ENCODE measurements at regions not wholly inside any gene's neighbourhood (a gene's known extent, or its start where the extent isn't known, plus 50 kb on each side); places are given as distances from the start of the nearest gene placed in this dataset.

GRCh38 chr17:77458202-77459017, 317.6 kb downstream of the SEC14L1 start:
- DNase-seq (ENCODE audit: low read depth) = no peak

DNA sequence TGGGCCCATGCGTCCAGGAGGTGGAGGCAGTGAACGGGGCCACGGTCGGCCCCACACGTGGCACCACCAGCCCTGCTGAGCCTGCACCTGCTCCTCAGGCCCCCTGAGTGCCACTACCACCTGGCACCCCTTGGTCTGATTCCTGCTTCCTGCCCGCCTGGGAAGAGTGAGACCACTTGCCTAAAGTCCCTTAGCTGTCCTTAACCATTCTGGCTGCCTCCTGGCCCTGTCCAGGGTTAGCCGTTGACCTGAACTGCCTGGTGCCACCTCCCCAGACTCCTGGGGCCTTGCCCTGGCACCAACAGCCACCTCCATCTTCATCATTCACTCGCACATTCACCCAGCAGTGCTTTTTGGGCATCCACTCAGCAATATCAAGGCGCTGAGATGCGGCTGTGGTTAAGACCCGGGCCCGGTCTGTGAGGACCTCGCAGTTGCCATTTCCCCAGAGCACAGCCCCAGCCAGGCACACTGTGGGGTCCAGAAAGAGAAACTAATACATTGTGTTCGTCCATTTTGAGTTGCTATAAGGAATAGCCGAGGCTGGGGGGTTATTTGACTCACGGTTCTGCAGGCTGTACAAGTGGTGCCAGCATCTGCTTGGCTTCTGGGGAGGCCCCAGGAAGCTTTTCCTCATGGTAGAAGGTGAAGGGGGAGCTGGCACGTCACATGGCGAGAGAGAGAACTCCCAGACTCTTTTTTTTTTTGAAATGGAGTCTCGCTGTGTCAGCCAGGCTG, 318.4 kb downstream of the SEC14L1 start:
- no peak for DNase-seq (ENCODE audit: low read depth)

- no peak for DNase-seq (ENCODE audit: low read depth)
These were observed 319.8 kb downstream of the SEC14L1 start for GRCh38 chr17:77460514-77461046.

DNA sequence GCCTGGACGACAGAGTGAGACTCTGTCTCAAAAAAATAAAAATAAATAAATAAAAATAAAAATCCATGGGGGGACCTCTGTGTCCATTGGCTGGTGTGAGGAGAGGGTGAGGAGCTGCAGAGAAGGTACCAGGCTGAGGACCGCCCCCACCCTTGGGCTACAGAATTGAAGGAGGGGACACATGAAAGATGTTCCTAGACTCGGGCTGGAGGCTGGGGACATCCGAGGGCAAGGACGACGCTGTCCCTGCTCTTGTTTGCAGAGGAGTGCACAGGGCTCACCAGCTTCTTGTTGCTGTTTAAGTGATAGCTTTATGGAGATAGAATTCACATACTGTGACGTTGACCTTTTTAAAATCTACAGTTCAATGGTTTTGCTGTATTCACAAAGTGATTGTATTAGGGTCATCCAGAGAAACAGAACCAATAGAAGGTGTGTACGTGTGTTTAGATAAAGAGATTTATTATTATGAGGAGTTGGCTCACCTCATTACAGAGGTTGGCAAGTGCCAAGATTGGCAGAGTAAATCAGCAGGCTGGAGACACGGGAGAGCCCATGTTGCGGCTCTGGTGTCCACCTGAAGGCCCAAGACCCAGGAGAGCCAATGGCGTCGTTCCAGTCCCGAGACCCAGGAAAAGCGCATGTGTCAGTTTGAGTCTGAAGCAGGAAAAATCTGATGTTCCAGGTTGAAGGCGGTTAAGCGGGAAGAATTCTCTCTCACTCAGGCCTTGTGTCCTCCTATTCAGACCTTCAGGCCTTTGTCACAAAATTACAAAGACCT, 320.7 kb downstream of the SEC14L1 start:
- DNase-seq (ENCODE audit: low read depth) = no peak

DNA sequence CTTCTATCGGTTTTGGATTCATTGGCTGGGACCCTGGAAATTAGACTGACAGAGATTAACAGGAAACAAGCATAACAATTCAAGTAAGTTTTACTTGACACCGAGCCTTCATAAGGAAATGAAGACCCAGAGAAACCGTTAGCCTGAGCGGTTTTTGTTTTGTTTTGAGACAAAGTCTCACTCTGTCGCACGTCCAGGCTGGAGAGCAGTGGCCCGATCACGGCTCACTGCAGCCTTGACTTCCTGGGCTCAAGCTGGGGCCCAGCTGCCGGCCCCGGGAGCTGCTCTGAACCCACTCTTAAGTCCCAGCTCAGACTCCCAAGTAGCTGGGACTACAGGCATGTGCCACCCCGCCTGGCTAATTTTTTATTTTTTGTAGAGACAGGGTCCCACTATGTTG, 321.3 kb downstream of the SEC14L1 start:
- DNase-seq (ENCODE audit: low read depth) = no peak

GRCh38 chr17:77462553-77463497, 322.1 kb downstream of the SEC14L1 start:
- DNase-seq (ENCODE audit: low read depth) = no peak

DNA sequence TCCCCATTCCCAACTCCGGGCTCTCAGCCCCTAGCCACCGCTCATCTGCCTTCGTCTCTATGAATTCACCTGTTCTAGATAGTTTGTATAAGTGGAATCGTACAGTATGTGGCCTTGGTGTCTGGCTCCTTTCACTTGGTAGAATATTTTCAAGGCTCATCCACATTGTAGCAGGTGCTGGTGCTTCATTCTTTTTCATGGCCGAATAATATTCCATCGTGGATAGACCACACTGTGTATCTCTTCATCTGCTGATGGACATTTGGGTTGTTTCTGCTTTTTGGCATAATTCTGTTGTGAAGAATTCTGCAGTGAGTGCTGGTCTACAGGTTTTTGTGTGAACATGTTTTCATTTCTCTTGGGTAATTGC, 324.2 kb downstream of the SEC14L1 start:
- DNase-seq (ENCODE audit: low read depth) = no peak

GRCh38 chr17:77465358-77466041, 324.7 kb downstream of the SEC14L1 start:
- no peak for DNase-seq (ENCODE audit: low read depth)

- DNase-seq (ENCODE audit: low read depth) = no peak
These were observed 325.4 kb downstream of the SEC14L1 start for GRCh38 chr17:77466140-77466539.

DNA sequence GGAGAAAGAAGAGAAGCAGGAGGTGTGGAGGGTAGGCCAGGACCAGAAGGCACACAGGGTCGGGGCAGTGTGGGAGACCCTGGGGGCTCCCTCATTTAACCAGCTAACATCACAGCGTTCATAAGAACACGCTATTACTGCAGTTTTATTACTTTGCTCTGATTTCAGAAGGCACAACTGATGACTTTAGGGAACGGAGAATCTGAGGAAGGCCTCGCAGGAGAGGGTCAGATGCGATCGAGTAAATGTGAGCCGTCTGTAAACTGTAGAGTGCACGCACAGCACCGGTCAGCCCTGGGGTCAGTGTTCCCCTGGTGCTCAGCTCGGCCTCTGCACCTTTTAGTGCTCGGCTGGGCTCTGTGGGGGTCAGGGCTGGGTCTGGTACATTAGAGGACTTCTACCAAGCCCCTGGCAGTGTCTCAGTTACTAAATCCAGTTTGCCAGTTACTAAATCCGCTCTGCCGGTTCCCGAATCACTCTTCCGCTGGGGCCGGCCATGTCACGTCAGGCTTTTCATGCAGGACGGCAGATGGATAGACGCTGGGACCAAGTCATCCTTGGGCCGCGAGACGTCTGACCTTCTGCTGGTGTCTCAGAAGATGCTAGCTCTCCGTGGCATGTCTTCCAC, 325.9 kb downstream of the SEC14L1 start:
- DNase-seq (ENCODE audit: low read depth) = no peak

DNA sequence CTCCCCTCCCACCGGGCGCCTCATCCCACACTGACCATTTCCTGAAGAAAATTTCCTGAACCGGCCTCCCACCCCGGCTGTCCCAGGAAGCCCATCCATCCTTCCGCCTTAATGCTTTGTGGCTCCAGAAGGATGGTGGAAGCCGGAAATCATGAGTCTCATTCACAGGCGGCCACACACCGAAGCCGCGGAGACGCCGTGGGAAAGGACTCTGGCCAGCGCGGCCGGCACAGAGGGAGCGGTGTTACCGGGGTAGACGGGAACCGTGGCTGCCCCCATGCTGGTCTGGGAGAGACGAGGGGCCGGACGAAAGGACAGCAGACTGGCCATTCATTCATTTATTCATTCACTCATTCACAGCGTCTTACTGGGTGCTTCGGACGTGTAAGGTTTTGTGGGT, 326.8 kb downstream of the SEC14L1 start:
- DNase-seq (ENCODE audit: low read depth) = no peak

DNA sequence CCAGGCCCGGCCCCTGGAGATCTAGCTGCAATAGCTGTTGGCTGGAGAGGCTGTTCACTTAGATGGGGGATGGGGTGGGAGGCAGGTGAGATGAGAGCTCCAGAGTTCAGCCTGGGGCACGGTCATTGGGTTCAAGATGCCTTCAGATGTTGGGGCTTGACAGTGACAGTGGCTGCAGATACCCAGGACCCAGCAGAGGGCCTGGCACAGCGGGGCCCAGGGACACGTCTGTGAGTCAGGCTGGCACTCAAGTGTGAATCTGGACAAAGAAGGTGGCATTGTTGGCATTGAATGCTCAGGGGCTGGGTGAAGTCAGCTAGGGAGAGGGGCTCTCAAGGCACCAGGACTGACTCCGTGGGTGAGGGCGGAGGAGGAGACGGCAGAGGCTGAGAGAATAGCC, 328.1 kb downstream of the SEC14L1 start:
- no peak for DNase-seq (ENCODE audit: low read depth)

DNA sequence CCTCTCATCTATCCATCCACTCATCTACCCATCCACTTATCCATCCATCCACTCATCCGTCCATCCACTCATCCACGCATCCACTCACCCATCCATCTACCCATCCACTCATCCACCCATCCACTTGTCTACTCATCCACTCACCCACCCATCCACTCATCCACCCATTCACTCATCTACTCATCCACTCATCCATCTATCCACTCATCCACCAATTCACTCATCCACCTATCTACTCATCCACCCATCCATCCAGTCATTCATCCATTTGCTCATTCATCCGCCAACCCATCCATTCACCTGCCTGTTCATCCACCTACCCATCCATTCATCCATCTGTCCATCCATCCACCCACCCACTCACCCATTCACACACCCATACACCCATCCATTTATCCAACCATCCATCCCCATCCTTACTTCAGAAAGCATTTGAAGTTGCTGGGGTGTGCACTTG, 329.6 kb downstream of the SEC14L1 start:
- DNase-seq (ENCODE audit: low read depth) = no peak

GRCh38 chr17:77470800-77471733, 330.3 kb downstream of the SEC14L1 start:
- DNase-seq (ENCODE audit: low read depth) = no peak

GRCh38 chr17:77471984-77472461, 331.3 kb downstream of the SEC14L1 start:
- no peak for DNase-seq (ENCODE audit: low read depth)

DNA sequence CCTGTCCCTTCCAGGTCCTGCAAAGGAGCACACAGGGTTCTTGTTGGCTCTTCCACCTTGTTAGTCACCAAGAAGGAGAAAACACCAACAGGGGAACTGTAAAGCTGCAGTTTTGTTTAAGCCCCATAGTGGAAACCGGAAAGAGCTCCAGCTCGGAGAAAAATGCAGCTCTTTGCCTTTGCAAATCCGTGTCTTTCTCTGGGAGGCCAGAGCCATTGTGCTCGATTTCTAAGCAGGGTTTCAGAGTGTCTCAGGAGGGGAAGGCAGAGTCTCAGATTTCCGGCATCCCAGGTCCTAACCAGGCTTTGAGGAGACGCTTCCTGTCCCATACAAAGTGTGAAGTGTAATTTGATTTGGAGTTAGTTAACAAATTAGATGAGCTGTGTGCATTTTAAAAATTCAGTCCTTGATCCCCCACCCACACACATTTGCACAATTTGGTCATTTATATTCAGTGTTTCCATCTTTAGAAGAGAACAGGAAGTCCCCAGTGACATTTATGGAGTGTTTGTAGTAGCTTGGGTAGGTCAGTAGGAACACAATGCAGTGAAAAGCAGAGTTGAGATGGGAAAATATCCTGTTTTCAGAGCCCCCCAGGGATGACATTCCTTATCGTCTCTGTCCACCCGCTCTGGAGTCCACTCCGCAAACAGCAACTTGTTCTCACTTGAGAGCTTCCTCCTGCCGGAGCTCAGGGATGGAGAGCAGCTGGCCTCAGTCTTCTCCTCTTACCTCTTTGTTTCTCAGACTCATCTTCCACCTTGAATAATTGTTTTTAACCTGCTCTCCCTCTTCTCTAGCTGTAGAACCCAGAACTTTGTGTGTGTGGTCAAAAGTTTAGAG, 331.9 kb downstream of the SEC14L1 start:
- no peak for DNase-seq (ENCODE audit: low read depth)

DNA sequence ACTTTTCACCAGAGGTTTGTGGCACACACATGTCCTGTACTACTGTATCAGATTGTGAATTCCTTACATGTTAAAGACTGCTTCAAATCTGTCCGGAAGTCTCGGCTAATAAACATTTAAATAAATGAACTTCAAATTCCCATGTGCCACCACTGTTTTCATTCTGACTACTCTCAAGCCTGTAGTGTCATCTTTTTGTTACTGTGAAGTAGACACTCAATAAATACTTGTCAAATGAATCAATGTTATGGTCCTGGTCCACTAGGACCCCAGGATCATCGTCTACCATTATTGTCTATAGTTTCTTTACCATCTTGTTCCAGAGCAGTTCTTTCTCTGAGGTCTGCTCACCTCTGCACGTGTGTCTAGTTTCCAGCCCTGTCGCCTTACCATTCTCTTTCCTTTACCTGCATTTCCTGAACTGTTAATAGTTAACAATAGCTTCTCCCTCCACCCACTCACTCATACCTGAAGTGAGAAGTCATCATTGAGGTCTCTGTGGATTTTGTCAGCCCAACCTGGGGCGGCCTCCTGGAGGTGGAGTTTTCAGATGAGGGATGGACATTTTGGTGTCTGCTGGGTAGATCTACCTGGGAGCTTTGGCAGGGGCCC, 333.0 kb downstream of the SEC14L1 start:
- DNase-seq (ENCODE audit: low read depth) = no peak
